ENCODE measurements at regions not wholly inside any gene's neighbourhood (a gene's known extent, or its start where the extent isn't known, plus 50 kb on each side); places are given as distances from the start of the nearest gene placed in this dataset.

- CTCF ChIA-PET = no interaction called here
- POLR2A ChIA-PET = no interaction called here
- peaks cover 4% of the 10 kb centered on the region for H3K4me1 Mint-ChIP-seq
- peaks cover 7% of the 10 kb centered on the region for H3K27me3 Mint-ChIP-seq
- no peaks in the 10 kb centered on the region for H3K9me3 Mint-ChIP-seq
- H3K4me3 Mint-ChIP-seq = no peak overlapping the region
- no peak overlapping the region for H3K27ac Mint-ChIP-seq
- H3K36me3 Mint-ChIP-seq (ENCODE audit: low read depth) = no peaks in the 10 kb centered on the region
- no peak for DNase-seq
These were observed 93.4 kb downstream of the ZFP64 start for GRCh38 chr20:52098186-52098585.

GRCh38 chr20:52096117-52096516, 95.5 kb downstream of the ZFP64 start:
- no peak for DNase-seq
- no peaks in the 10 kb centered on the region for H3K36me3 Mint-ChIP-seq (ENCODE audit: low read depth)
- no peaks in the 10 kb centered on the region for H3K27me3 Mint-ChIP-seq
- H3K27ac Mint-ChIP-seq = no peak overlapping the region
- ChIA-PET CTCF (no interaction called here), POLR2A (no interaction called here)
- H3K9me3 Mint-ChIP-seq = no peaks in the 10 kb centered on the region
- no peak overlapping the region for H3K4me3 Mint-ChIP-seq
- no peaks in the 10 kb centered on the region for H3K4me1 Mint-ChIP-seq

- H3K4me3 Mint-ChIP-seq = no peak overlapping the region
- ChIA-PET POLR2A (no interaction called here), CTCF (no interaction called here)
These were observed 96.9 kb downstream of the ZFP64 start for GRCh38 chr20:52094693-52095092.

GRCh38 chr20:52093575-52093974, 98.0 kb downstream of the ZFP64 start:
- DNase-seq = no peak
- POLR2A ChIA-PET = no interaction called here
- Mint-ChIP-seq H3K9me3 (peaks cover 4% of the 10 kb centered on the region), H3K27me3 (no peaks in the 10 kb centered on the region), H3K4me3 (no peak overlapping the region), H3K27ac (no peak overlapping the region), H3K4me1 (no peaks in the 10 kb centered on the region), H3K36me3 (ENCODE audit: low read depth) (peaks cover under 1% of the 10 kb centered on the region)
- CTCF ChIA-PET = no interaction called here

More at GRCh38 chr20:52094693-52095092, 96.9 kb downstream of the ZFP64 start:
- Mint-ChIP-seq H3K36me3 (ENCODE audit: low read depth) (no peaks in the 10 kb centered on the region), H3K4me1 (no peaks in the 10 kb centered on the region), H3K27me3 (no peaks in the 10 kb centered on the region), H3K9me3 (no peaks in the 10 kb centered on the region), H3K27ac (no peak overlapping the region)
- DNase-seq = no peak

GRCh38 chr20:52090035-52090434, 101.5 kb downstream of the ZFP64 start:
- Mint-ChIP-seq H3K36me3 (ENCODE audit: low read depth) (peaks cover 16% of the 10 kb centered on the region), H3K9me3 (peaks cover 23% of the 10 kb centered on the region), H3K27me3 (no peaks in the 10 kb centered on the region), H3K27ac (no peak overlapping the region), H3K4me1 (no peaks in the 10 kb centered on the region), H3K4me3 (no peak overlapping the region)
- DNase-seq = no peak
- POLR2A ChIA-PET = no interaction called here
- CTCF ChIA-PET = interaction anchor here (0.7 kb wide), 1 partner anchor 280 kb away, joined by 3 read pairs; no protein-coding TSS in a partner anchor

GRCh38 chr20:52087471-52087870, 104.1 kb downstream of the ZFP64 start:
- Mint-ChIP-seq H3K27me3 (no peaks in the 10 kb centered on the region), H3K36me3 (ENCODE audit: low read depth) (peaks cover 16% of the 10 kb centered on the region), H3K4me1 (peaks cover 5% of the 10 kb centered on the region), H3K9me3 (peaks cover 23% of the 10 kb centered on the region), H3K27ac (no peak overlapping the region), H3K4me3 (no peak overlapping the region)
- ChIA-PET CTCF (no interaction called here), POLR2A (no interaction called here)
- DNase-seq = no peak

- POLR2A ChIA-PET = no interaction called here
- peaks cover 23% of the 10 kb centered on the region for H3K9me3 Mint-ChIP-seq
- CTCF ChIA-PET = no interaction called here
- peaks cover 5% of the 10 kb centered on the region for H3K4me1 Mint-ChIP-seq
- no peak overlapping the region for H3K4me3 Mint-ChIP-seq
- DNase-seq = no peak
- no peak overlapping the region for H3K27ac Mint-ChIP-seq
- H3K36me3 Mint-ChIP-seq (ENCODE audit: low read depth) = peaks cover 16% of the 10 kb centered on the region
- no peaks in the 10 kb centered on the region for H3K27me3 Mint-ChIP-seq
These were observed 104.7 kb downstream of the ZFP64 start for GRCh38 chr20:52086878-52087277.

- H3K4me1 Mint-ChIP-seq = peaks cover 5% of the 10 kb centered on the region
- CTCF ChIA-PET = interaction anchor here (0.6 kb wide), 1 partner anchor 410 kb away, joined by 3 read pairs; no protein-coding TSS in a partner anchor
- H3K27ac Mint-ChIP-seq = no peak overlapping the region
- no peaks in the 10 kb centered on the region for H3K27me3 Mint-ChIP-seq
- peaks cover 16% of the 10 kb centered on the region for H3K36me3 Mint-ChIP-seq (ENCODE audit: low read depth)
- peaks cover 23% of the 10 kb centered on the region for H3K9me3 Mint-ChIP-seq
- POLR2A ChIA-PET = no interaction called here
- DNase-seq = no peak
- no peak overlapping the region for H3K4me3 Mint-ChIP-seq
These were observed 106.9 kb downstream of the ZFP64 start for GRCh38 chr20:52084727-52085126.

GRCh38 chr20:52083627-52084232, 107.8 kb downstream of the ZFP64 start:
- Mint-ChIP-seq H3K4me1 (peaks cover 5% of the 10 kb centered on the region), H3K36me3 (ENCODE audit: low read depth) (peaks cover 16% of the 10 kb centered on the region), H3K27me3 (no peaks in the 10 kb centered on the region), H3K27ac (no peak overlapping the region), H3K4me3 (no peak overlapping the region), H3K9me3 (peaks cover 20% of the 10 kb centered on the region)
- ChIA-PET CTCF (interaction anchor here (0.7 kb wide), 1 partner anchor 10 kb away, joined by 3 read pairs; no protein-coding TSS in a partner anchor), POLR2A (no interaction called here)
- DNase-seq = peak; percentile 60

DNA sequence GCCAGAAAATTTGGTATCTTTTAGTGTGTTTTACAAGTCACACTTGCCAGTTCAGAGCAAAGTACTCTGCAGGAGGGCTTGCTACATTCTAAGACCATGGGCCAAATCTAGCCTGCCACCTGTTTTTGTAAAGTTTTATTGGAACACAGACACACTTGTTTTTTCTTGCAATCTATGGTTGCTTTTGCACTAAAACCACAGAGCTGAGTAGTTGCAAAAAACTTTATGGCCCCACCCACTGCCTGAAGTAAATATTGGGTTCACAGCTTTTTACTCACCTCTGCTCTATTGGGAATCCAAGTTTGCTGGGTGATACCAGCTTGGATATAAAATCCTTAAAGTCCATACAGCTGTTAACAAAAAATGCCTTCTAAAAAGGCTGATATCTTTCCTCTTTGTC, 109.0 kb downstream of the ZFP64 start:
- ChIA-PET CTCF (no interaction called here), POLR2A (no interaction called here)
- Mint-ChIP-seq H3K36me3 (ENCODE audit: low read depth) (peaks cover 8% of the 10 kb centered on the region), H3K4me3 (no peak overlapping the region), H3K9me3 (peaks cover 9% of the 10 kb centered on the region), H3K27me3 (no peaks in the 10 kb centered on the region), H3K27ac (no peak overlapping the region), H3K4me1 (peaks cover 5% of the 10 kb centered on the region)
- DNase-seq = no peak

GRCh38 chr20:52081791-52082190, 109.8 kb downstream of the ZFP64 start:
- Mint-ChIP-seq H3K36me3 (ENCODE audit: low read depth) (peaks cover under 1% of the 10 kb centered on the region), H3K4me3 (no peak overlapping the region), H3K4me1 (peaks cover 5% of the 10 kb centered on the region), H3K9me3 (peaks cover 2% of the 10 kb centered on the region), H3K27ac (no peak overlapping the region), H3K27me3 (no peaks in the 10 kb centered on the region)
- CTCF ChIA-PET = no interaction called here
- POLR2A ChIA-PET = no interaction called here
- no peak for DNase-seq

GRCh38 chr20:52081066-52081465, 110.5 kb downstream of the ZFP64 start:
- no peaks in the 10 kb centered on the region for H3K27me3 Mint-ChIP-seq
- H3K36me3 Mint-ChIP-seq (ENCODE audit: low read depth) = no peaks in the 10 kb centered on the region
- H3K4me3 Mint-ChIP-seq = no peak overlapping the region
- H3K4me1 Mint-ChIP-seq = peaks cover 5% of the 10 kb centered on the region
- ChIA-PET POLR2A (no interaction called here), CTCF (no interaction called here)
- H3K9me3 Mint-ChIP-seq = no peaks in the 10 kb centered on the region
- no peak overlapping the region for H3K27ac Mint-ChIP-seq
- DNase-seq = no peak

GRCh38 chr20:52078289-52078688, 113.3 kb downstream of the ZFP64 start:
- peaks cover 5% of the 10 kb centered on the region for H3K4me1 Mint-ChIP-seq
- H3K27ac Mint-ChIP-seq = no peak overlapping the region
- H3K36me3 Mint-ChIP-seq (ENCODE audit: low read depth) = no peaks in the 10 kb centered on the region
- CTCF ChIA-PET = no interaction called here
- H3K27me3 Mint-ChIP-seq = no peaks in the 10 kb centered on the region
- POLR2A ChIA-PET = no interaction called here
- no peaks in the 10 kb centered on the region for H3K9me3 Mint-ChIP-seq
- no peak for DNase-seq
- H3K4me3 Mint-ChIP-seq = no peak overlapping the region

DNA sequence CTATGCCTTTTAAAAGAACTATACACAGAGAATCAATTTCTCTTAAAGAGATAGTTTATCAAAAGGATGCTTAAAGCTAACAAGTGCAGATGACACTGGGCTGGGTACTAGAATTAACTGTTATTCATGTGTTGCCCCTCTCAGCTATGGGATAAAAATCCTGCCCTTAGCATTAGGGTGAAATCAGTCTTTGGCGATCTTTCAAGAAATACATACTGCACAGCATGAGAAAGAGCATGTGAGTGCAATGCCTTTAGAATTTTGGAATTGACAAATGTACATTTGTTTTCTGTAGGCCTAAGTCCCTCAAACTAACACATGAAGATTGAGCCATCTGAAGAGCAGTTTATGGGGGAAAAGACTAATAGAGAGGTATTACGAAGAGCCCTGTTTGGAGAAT, 115.4 kb downstream of the ZFP64 start:
- Mint-ChIP-seq H3K36me3 (ENCODE audit: low read depth) (no peaks in the 10 kb centered on the region), H3K4me3 (no peak overlapping the region), H3K9me3 (no peaks in the 10 kb centered on the region), H3K4me1 (no peaks in the 10 kb centered on the region), H3K27ac (no peak overlapping the region), H3K27me3 (no peaks in the 10 kb centered on the region)
- POLR2A ChIA-PET = no interaction called here
- no peak for DNase-seq
- CTCF ChIA-PET = interaction anchor here (0.6 kb wide), 1 partner anchor 37 kb away, joined by 4 read pairs; no protein-coding TSS in a partner anchor
